ENCODE measurements at regions not wholly inside any gene's neighbourhood (a gene's known extent, or its start where the extent isn't known, plus 50 kb on each side); places are given as distances from the start of the nearest gene placed in this dataset.

DNA sequence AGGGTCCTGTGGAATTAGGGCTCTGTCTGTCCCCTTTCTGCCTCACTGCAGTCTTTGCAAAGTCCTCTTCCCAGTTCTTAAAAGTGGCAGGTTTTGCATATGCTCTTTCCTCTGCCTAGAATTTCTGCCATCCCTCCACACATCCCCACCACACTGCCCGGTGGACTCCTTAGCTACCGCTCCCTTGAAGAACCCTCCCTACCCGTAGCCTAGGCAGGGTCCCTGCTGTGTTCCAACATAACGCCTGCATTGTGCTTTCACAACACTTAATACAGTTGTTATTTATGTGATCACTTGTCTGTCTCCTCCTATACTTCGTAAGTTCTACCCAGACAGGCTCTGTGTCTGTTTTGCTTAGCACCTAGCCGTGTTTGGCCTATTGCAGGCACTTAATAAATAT is 142.5 kb upstream of the DMRT1 start:
- TF ChIP-seq TAF1 (IDR thresholded peaks at IDR 0.05; ENCODE audit: borderline replicate concordance, low read depth, low read length) = no peak
- no peak for TF ChIP-seq POLR2A (IDR thresholded peaks at IDR 0.05; ENCODE audit: low read depth, low read length)
- no peak for TF ChIP-seq POLR2AphosphoS5 (IDR thresholded peaks at IDR 0.05; ENCODE audit: low read depth, low read length)
- no peak for FAIRE-seq
- no peak for DNase-seq (ENCODE audit: insufficient read length)

DNA sequence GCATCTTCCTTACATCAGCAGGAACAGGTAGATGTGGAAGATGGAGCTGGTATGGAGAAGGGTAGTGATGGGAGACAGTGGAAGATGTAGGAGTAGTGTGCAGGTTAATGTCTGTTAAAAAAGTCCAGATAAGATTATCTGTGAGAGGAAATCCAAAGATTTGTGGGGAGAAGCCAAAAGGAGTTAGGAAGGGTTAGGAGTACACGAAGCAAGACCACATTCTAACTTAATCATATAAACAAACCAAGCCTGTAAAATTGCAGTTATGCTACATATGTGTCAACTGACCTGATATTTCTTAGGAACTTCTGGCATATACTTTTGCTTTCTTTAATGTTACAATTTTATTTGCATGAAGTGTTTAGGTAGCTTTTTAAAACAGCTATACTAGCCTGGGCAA is 142.1 kb upstream of the DMRT1 start:
- TF ChIP-seq POLR2A (IDR thresholded peaks at IDR 0.05; ENCODE audit: low read depth, low read length) (no peak), TAF1 (IDR thresholded peaks at IDR 0.05; ENCODE audit: borderline replicate concordance, low read depth, low read length) (no peak), POLR2AphosphoS5 (IDR thresholded peaks at IDR 0.05; ENCODE audit: low read depth, low read length) (no peak)
- DNase-seq (ENCODE audit: insufficient read length) (no peak), FAIRE-seq (no peak)

DNA sequence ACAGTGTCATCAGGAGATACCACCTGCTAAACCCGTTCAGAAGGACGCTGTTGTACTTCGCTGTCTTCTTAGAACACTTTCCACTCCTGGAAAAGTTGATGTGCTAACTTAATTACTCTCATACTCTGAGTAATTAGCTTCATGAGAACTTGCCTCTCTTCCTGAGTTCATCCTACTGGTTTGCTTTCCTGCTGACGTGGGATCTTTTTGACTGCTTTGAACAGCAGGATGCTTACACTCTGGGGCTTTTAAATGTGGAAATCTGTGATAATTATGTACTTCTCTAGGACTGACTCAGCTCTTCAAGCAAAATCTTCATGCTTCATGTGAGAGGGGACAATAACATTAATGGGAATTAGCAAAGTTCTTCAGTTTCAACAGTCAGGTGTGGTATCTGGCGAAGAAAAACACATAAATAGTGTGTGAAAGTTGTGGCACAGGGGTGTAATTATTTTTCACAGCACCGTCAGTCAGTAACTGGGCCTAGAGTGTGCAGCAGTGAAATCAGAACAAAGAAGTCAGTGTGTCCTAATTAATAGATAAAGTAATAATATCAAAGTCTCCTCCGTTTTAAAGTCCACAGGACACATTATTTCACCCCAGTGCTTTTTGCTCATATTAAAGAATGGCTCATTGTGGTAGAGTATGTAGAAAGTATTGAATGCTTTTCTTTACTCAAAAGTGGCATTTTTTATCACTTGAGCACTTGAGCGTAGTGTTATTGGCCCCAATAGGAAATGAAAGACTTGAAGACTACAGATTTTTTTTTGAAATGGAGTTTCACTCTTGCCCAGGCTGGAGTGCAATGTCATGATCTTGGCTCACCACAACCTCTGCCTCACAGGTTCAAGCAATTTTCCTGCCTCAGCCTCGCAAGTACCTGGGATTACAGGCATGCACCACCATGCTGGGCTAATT is 140.9 kb upstream of the DMRT1 start:
- FAIRE-seq (no peak), DNase-seq (ENCODE audit: insufficient read length) (no peak)
- TF ChIP-seq POLR2AphosphoS5 (IDR thresholded peaks at IDR 0.05; ENCODE audit: low read depth, low read length) = no peak
- no peak for TF ChIP-seq POLR2A (IDR thresholded peaks at IDR 0.05; ENCODE audit: low read depth, low read length)
- no peak for TF ChIP-seq TAF1 (IDR thresholded peaks at IDR 0.05; ENCODE audit: borderline replicate concordance, low read depth, low read length)

DNA sequence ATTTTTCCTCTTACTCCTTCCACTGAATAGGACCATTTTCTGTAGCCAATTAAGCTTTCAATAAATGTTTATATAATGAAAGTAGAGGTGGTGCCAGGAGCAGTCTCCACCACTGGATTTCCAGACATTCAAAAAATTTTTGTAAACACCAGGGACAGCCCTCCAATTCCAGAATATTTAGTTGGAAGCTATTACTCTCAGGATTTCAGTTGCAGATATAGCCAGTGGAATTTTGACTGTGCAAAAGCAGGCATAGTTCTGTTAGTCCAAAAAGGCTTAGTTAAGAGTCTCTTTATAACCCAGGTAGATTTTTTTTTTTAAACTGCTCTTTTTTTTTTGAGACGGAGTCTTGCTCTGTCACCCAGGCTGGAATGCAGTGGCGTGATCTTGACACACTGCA is 138.1 kb upstream of the DMRT1 start:
- FAIRE-seq (no peak), DNase-seq (ENCODE audit: insufficient read length) (no peak)
- TF ChIP-seq TAF1 (IDR thresholded peaks at IDR 0.05; ENCODE audit: borderline replicate concordance, low read depth, low read length) = no peak
- no peak for TF ChIP-seq POLR2AphosphoS5 (IDR thresholded peaks at IDR 0.05; ENCODE audit: low read depth, low read length)
- TF ChIP-seq POLR2A (IDR thresholded peaks at IDR 0.05; ENCODE audit: low read depth, low read length) = no peak

DNA sequence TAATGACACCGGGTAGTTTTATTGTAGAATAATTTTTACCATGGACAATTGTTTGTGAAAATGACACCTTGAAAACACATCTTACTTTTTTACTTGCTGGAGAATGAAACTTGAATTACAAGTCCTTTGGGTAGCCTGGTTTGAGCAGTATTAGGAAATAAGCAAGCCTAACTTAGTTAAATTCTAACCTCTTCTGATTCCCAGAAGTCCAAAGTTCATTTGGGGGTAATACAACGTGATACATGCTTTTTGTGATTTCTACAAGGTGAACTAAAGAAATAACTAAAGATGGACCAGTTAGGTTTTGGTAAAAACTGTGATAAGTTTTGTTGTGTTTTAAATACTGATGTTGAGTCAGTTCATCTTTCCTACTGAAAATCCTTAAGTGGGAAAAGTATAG is 135.4 kb upstream of the DMRT1 start:
- no peak for DNase-seq (ENCODE audit: insufficient read length)
- no peak for FAIRE-seq
- TF ChIP-seq POLR2AphosphoS5 (IDR thresholded peaks at IDR 0.05; ENCODE audit: low read depth, low read length) = no peak
- no peak for TF ChIP-seq TAF1 (IDR thresholded peaks at IDR 0.05; ENCODE audit: borderline replicate concordance, low read depth, low read length)
- no peak for TF ChIP-seq POLR2A (IDR thresholded peaks at IDR 0.05; ENCODE audit: low read depth, low read length)

DNA sequence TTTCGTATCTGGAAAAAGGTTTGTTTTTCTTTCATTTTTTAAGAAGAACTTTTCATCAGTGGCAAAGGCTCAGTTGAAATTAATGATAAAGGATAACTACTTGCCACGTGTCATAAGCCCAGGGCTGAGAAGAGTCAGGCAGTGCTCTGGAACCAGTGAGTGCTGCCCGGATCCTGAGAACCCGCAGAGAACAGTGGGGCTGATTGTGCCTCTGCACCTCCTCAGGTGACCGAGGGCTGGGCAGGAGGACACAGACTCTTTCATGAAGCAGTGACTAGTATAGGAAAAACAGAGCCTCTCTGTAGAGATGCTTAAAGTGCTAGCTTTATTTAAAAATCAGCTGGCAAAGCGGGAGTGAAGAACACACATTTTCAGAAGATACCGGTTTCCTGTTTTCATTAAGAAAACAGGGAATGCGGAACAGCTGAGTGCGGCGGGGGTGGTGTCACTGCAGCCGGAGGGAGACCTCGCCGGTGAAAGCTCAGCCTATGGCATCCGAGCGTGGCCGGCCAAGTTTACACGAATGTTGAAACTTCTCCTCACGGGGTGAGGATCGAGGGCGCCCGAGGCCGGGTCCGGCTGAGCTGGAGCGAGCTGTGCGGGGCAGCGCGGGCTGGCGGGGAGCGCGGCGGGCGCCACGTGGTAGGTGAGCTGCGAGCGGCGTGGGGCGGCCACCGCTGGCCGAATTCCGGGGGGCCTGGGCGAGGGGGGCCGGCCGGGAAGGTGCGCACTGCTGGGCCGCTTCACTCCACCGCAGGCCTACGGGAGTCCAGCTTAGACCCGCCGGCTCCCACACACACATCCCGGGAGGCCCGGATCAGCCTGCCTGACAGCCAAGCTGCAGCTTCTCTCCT is 134.7 kb upstream of the DMRT1 start:
- no peak for TF ChIP-seq POLR2AphosphoS5 (IDR thresholded peaks at IDR 0.05; ENCODE audit: low read depth, low read length)
- no peak for TF ChIP-seq POLR2A (IDR thresholded peaks at IDR 0.05; ENCODE audit: low read depth, low read length)
- TF ChIP-seq TAF1 (IDR thresholded peaks at IDR 0.05; ENCODE audit: borderline replicate concordance, low read depth, low read length) = no peak
- FAIRE-seq (no peak), DNase-seq (ENCODE audit: insufficient read length) (peak; percentile 26)

DNA sequence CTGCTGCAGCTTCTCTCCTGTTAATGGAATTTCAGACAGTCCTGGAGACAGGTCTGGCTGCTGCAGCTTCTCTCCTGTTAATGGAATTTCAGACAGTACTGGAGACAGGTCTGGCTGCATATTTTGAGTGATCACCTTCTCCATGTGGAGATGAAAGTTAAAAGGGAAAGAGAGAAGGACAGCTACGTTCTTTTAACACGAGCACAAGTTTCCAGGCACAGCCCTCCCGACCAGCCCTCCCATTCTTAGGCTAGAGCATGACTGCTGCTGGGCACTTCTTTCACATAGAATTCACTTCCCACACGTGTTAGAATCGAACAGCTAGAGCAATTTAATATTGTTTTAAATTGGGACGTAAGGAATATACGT is 133.3 kb upstream of the DMRT1 start:
- FAIRE-seq = no peak

DNA sequence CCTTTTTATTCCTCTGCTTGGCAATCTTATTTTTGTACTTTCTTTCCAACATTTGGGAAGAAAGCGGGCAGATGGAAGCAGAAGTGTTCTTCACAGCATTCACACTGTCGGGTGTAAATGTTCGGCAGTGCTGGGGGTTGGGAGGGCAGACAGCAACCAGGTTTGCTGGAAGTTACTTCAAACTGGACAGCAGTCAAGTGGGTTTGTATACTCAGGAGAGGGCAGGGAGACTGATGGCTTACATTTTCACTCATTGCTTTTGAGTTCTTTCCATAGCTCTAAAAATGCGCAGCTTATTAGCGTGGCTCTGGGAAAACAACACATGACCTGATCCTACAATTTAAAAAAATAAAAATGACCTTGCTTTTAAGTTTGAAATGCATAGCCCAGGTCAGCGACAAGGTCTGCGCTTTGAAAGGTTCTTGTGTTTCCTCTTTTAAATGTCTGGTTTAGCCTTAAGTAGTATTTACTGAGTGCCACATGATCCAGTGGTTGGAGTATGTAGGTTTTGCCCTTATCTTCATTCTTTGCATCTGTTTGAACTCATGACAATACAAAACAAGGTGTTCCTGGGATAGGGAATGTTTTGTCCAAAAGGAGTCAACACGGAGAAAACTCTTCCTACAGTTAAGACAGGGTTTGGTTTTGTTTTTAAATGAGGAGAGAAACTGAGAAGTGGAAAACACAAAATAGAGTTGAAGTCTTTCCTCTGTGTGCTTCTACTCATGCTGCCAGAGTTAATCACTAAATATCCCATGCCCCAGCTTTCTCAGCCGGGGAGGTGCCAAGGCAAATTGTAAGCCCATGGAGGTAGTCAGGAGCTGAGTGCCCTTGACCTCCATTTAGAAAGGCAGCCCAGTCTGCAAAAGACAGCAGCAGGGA is 132.7 kb upstream of the DMRT1 start:
- DNase-seq (ENCODE audit: insufficient read length) (no peak), FAIRE-seq (no peak)
- TF ChIP-seq TAF1 (IDR thresholded peaks at IDR 0.05; ENCODE audit: borderline replicate concordance, low read depth, low read length) (no peak), POLR2A (IDR thresholded peaks at IDR 0.05; ENCODE audit: low read depth, low read length) (no peak), POLR2AphosphoS5 (IDR thresholded peaks at IDR 0.05; ENCODE audit: low read depth, low read length) (no peak)

More for the DNA sequence above, 133.3 kb upstream of the DMRT1 start:
- TF ChIP-seq POLR2AphosphoS5 (IDR thresholded peaks at IDR 0.05; ENCODE audit: low read depth, low read length) = no peak
- TF ChIP-seq POLR2A (IDR thresholded peaks at IDR 0.05; ENCODE audit: low read depth, low read length) = no peak
- no peak for TF ChIP-seq TAF1 (IDR thresholded peaks at IDR 0.05; ENCODE audit: borderline replicate concordance, low read depth, low read length)
- DNase-seq (ENCODE audit: insufficient read length) = no peak

DNA sequence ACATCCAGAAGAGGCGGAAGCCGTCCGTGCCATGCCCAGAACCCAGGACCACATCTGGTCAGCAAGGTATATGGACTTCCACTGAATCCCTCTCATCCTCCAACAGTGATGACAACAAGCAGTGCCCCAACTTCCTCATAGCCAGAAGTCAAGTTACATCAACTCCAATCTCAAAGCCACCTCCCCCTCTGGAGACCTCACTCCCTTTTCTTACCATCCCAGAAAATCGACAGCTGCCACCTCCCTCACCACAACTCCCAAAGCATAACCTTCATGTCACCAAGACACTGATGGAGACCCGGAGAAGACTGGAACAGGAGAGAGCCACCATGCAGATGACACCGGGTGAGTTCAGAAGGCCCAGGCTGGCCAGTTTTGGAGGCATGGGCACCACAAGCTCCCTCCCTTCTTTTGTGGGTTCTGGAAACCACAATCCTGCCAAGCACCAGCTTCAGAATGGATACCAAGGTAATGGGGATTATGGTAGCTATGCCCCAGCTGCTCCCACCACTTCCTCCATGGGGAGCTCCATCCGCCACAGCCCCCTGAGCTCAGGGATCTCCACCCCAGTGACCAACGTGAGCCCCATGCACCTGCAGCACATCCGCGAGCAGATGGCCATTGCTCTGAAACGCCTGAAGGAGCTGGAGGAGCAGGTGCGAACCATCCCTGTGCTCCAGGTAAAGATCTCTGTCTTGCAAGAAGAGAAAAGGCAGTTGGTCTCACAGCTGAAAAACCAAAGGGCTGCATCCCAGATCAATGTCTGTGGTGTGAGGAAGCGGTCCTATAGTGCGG is 130.3 kb upstream of the DMRT1 start:
- TF ChIP-seq POLR2AphosphoS5 (IDR thresholded peaks at IDR 0.05; ENCODE audit: low read depth, low read length) = no peak
- TF ChIP-seq POLR2A (IDR thresholded peaks at IDR 0.05; ENCODE audit: low read depth, low read length) = no peak
- TF ChIP-seq TAF1 (IDR thresholded peaks at IDR 0.05; ENCODE audit: borderline replicate concordance, low read depth, low read length) = no peak
- DNase-seq (ENCODE audit: insufficient read length) = no peak

More for the DNA sequence above, 130.3 kb upstream of the DMRT1 start:
- FAIRE-seq = no peak
